ENCODE measurements at regions not wholly inside any gene's neighbourhood (a gene's known extent, or its start where the extent isn't known, plus 50 kb on each side); places are given as distances from the start of the nearest gene placed in this dataset.

DNA sequence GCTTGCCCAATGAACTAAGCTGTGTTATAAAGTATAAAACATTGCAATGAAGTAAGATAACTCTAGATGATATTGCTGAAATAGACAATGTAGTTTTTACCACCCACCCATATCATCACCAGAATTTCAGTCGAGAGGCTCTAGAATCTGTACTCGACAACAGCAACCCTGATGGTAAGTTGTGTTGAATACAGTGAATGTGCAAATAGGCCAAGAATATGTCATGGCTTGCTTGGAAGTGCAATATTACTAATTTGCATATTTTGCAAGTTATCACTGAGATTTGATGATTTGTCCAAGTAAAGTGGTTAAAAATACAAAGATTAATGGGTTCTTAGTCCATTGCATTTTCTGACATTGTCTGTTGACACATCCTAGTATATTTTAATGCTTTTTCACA is 90.6 kb upstream of the TUSC7 start:
- TF ChIP-seq, protein P1, sequence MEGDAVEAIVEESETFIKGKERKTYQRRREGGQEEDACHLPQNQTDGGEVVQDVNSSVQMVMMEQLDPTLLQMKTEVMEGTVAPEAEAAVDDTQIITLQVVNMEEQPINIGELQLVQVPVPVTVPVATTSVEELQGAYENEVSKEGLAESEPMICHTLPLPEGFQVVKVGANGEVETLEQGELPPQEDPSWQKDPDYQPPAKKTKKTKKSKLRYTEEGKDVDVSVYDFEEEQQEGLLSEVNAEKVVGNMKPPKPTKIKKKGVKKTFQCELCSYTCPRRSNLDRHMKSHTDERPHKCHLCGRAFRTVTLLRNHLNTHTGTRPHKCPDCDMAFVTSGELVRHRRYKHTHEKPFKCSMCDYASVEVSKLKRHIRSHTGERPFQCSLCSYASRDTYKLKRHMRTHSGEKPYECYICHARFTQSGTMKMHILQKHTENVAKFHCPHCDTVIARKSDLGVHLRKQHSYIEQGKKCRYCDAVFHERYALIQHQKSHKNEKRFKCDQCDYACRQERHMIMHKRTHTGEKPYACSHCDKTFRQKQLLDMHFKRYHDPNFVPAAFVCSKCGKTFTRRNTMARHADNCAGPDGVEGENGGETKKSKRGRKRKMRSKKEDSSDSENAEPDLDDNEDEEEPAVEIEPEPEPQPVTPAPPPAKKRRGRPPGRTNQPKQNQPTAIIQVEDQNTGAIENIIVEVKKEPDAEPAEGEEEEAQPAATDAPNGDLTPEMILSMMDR (conservative IDR thresholded peaks at IDR 0.05; ENCODE audit: low read length) = no peak
- no peak for TF ChIP-seq EZH2phosphoT487 (IDR thresholded peaks at IDR 0.05; ENCODE audit: borderline replicate concordance)
